BLaER1 treated with 17β-estradiol and CSF1 and Interleukin-3, amounts not matched to agents 10 nM and 100 nM (cell line): ENCODE measurements at regions not wholly inside any gene's neighbourhood (a gene's known extent, or its start where the extent isn't known, plus 50 kb on each side); places are given as distances from the start of the nearest gene placed in this dataset.

ENCODE experiments used
- H3K27ac ChIP-seq, 11 experiments: shearing (Covaris generic); formaldehyde crosslinking; 2 replicates each; pipeline ENCODE4 v1.8.1; 2022
- H3K27me3 ChIP-seq, 11 experiments: shearing (Covaris generic); formaldehyde crosslinking; 2 replicates each; pipeline ENCODE4 v1.8.1; 2022
- H3K36me3 ChIP-seq, 11 experiments: shearing (Covaris generic); formaldehyde crosslinking; 2 replicates each; pipeline ENCODE4 v1.8.1; 2022
- H3K4me1 ChIP-seq, 10 experiments: shearing (Covaris generic); formaldehyde crosslinking; 2 replicates each; pipeline ENCODE4 v1.8.1; 2022
- H3K4me2 ChIP-seq, 11 experiments: shearing (Covaris generic); formaldehyde crosslinking; 2 replicates each; pipeline ENCODE4 v1.8.1; 2022
- H3K4me3 ChIP-seq, 10 experiments: shearing (Covaris generic); formaldehyde crosslinking; 2 replicates each; pipeline ENCODE4 v1.8.1; 2022
- H3K9ac ChIP-seq, 11 experiments: shearing (Covaris generic); formaldehyde crosslinking; 2 replicates each; pipeline ENCODE4 v1.8.1; 2022
- H3K9me3 ChIP-seq, 11 experiments: shearing (Covaris generic); formaldehyde crosslinking; replicated peaks in 1 of 11; 2 replicates each; pipeline ENCODE4 v1.8.1; 2022
- H4K20me1 ChIP-seq, 11 experiments: shearing (Covaris generic); formaldehyde crosslinking; 2 replicates each; pipeline ENCODE4 v1.8.1; 2022
- Cebpa-rat ChIP-seq, 11 experiments: shearing (Covaris generic); IDR thresholded peaks; 2 replicates each; pipeline ENCODE4 v1.8.1; 2022

GRCh38 chr3:15953841-15954240 lies 156.1 kb upstream of the ANKRD28 start:
- Histone ChIP-seq H3K4me3 (no peak overlapping the region), H3K27ac (no peak overlapping the region), H3K27me3 (no peaks in the 10 kb centered on the region), H3K9ac (no peak overlapping the region), H4K20me1 (no peaks in the 10 kb centered on the region), H3K9me3 (no peaks in the 10 kb centered on the region), H3K4me2 (no peak overlapping the region), H3K36me3 (no peaks in the 10 kb centered on the region), H3K4me1 (no peaks in the 10 kb centered on the region)
- no peak for TF ChIP-seq Cebpa-rat (IDR thresholded peaks at IDR 0.05)

GRCh38 chr3:15955968-15956367 lies 158.2 kb upstream of the ANKRD28 start:
- Histone ChIP-seq H3K27me3 (no peaks in the 10 kb centered on the region), H3K4me1 (no peaks in the 10 kb centered on the region), H3K9ac (no peak overlapping the region), H3K4me3 (no peak overlapping the region), H3K4me2 (no peak overlapping the region), H3K9me3 (no peaks in the 10 kb centered on the region), H4K20me1 (no peaks in the 10 kb centered on the region), H3K27ac (no peak overlapping the region; a peak in 1 of 22 replicates), H3K36me3 (no peaks in the 10 kb centered on the region)
- TF ChIP-seq Cebpa-rat (IDR thresholded peaks at IDR 0.05): no peak

- Histone ChIP-seq H3K4me1 (peaks cover 0 to 4% (median under 1%) of the 10 kb centered on the region in 10 experiments; a peak in 11 of 20 replicates), H3K9me3 (0 out of 22 replicates have a peak, but pooled peaks cover 0 to 6% (median 0%) of the 10 kb centered on the region in 11 experiments), H3K27ac (no peak overlapping the region), H3K4me2 (no peak overlapping the region), H3K4me3 (no peak overlapping the region), H3K27me3 (no peaks in the 10 kb centered on the region), H3K9ac (no peak overlapping the region), H3K36me3 (no peaks in the 10 kb centered on the region), H4K20me1 (no peaks in the 10 kb centered on the region)
- TF ChIP-seq Cebpa-rat (IDR thresholded peaks at IDR 0.05): no peak
Observed at GRCh38 chr3:15958692-15959433, 161.1 kb upstream of the ANKRD28 start.

- H3K9me3 ChIP-seq: 0 out of 22 replicates have a peak, but pooled peaks cover 0 to 6% (median 0%) of the 10 kb centered on the region in 11 experiments
Observed at GRCh38 chr3:15959434-15959811, 161.6 kb upstream of the ANKRD28 start.

GRCh38 chr3:15964605-15965442 lies 167.0 kb upstream of the ANKRD28 start:
- Histone ChIP-seq H3K9ac (peak overlapping the region in 9 of 11 experiments; percentile 25 to 74 (median 55); a peak in 15 of 22 replicates), H3K4me3 (no peak overlapping the region), H4K20me1 (no peaks in the 10 kb centered on the region), H3K4me2 (peak overlapping the region; percentile 42 to 70 (median 54)), H3K27ac (peak overlapping the region; percentile 45 to 91 (median 76); a peak in 21 of 22 replicates), H3K4me1 (peaks cover 22 to 30% (median 26%) of the 10 kb centered on the region in 10 experiments), H3K9me3 (0 out of 22 replicates have a peak, but pooled peaks cover 0 to 6% (median 0%) of the 10 kb centered on the region in 11 experiments), H3K36me3 (no peaks in the 10 kb centered on the region), H3K27me3 (no peaks in the 10 kb centered on the region)
- TF ChIP-seq Cebpa-rat (IDR thresholded peaks at IDR 0.05): no peak

More at GRCh38 chr3:15959434-15959811, 161.6 kb upstream of the ANKRD28 start:
- peaks cover 5 to 10% (median 6%) of the 10 kb centered on the region in 10 experiments for H3K4me1 ChIP-seq
- no peak overlapping the region for H3K27ac ChIP-seq
- no peaks in the 10 kb centered on the region for H3K36me3 ChIP-seq
- H4K20me1 ChIP-seq: no peaks in the 10 kb centered on the region
- no peak overlapping the region for H3K9ac ChIP-seq
- no peaks in the 10 kb centered on the region for H3K27me3 ChIP-seq
- H3K4me2 ChIP-seq: no peak overlapping the region
- no peak for TF ChIP-seq Cebpa-rat (IDR thresholded peaks at IDR 0.05)
- H3K4me3 ChIP-seq: no peak overlapping the region

GRCh38 chr3:15967577-15967976 lies 169.8 kb upstream of the ANKRD28 start:
- TF ChIP-seq Cebpa-rat (IDR thresholded peaks at IDR 0.05): no peak

GRCh38 chr3:15969874-15970640 lies 172.3 kb upstream of the ANKRD28 start:
- H3K4me1 ChIP-seq: peaks cover 11 to 26% (median 14%) of the 10 kb centered on the region in 10 experiments
- H3K4me2 ChIP-seq: no peak overlapping the region
- H3K36me3 ChIP-seq: no peaks in the 10 kb centered on the region
- H3K27ac ChIP-seq: no peak overlapping the region
- no peaks in the 10 kb centered on the region for H3K27me3 ChIP-seq
- TF ChIP-seq Cebpa-rat (IDR thresholded peaks at IDR 0.05): no peak
- no peak overlapping the region for H3K9ac ChIP-seq
- no peak overlapping the region for H3K4me3 ChIP-seq
- no peaks in the 10 kb centered on the region for H4K20me1 ChIP-seq
- peaks cover 0 to 4% (median 0%) of the 10 kb centered on the region in 11 experiments; a peak in 2 of 22 replicates for H3K9me3 ChIP-seq

More at GRCh38 chr3:15967577-15967976, 169.8 kb upstream of the ANKRD28 start:
- Histone ChIP-seq H4K20me1 (no peaks in the 10 kb centered on the region), H3K9me3 (0 out of 22 replicates have a peak, but pooled peaks cover 0 to 6% (median 0%) of the 10 kb centered on the region in 11 experiments), H3K27me3 (no peaks in the 10 kb centered on the region), H3K9ac (no peak overlapping the region), H3K4me3 (no peak overlapping the region), H3K4me2 (no peak overlapping the region), H3K4me1 (peaks cover 22 to 30% (median 26%) of the 10 kb centered on the region in 10 experiments), H3K36me3 (no peaks in the 10 kb centered on the region), H3K27ac (no peak overlapping the region)

GRCh38 chr3:15973414-15973813 lies 175.6 kb upstream of the ANKRD28 start:
- Histone ChIP-seq H3K9ac (no peak overlapping the region), H3K27me3 (no peaks in the 10 kb centered on the region), H3K4me3 (no peak overlapping the region), H3K4me1 (peaks cover 0 to 14% (median 0%) of the 10 kb centered on the region in 10 experiments; a peak in 2 of 20 replicates), H3K9me3 (peaks cover 0 to 4% (median 0%) of the 10 kb centered on the region in 11 experiments; a peak in 2 of 22 replicates), H3K36me3 (no peaks in the 10 kb centered on the region), H3K4me2 (peak overlapping the region in 1 of 11 experiments; percentile 6; a peak in 1 of 22 replicates), H3K27ac (peak overlapping the region in 1 of 11 experiments; percentile 32; a peak in 1 of 22 replicates), H4K20me1 (no peaks in the 10 kb centered on the region)
- no peak for TF ChIP-seq Cebpa-rat (IDR thresholded peaks at IDR 0.05)
